Vagina (tissue), 2 donors: ENCODE measurements at regions not wholly inside any gene's neighbourhood (a gene's known extent, or its start where the extent isn't known, plus 50 kb on each side); places are given as distances from the start of the nearest gene placed in this dataset.

Experiments used
- CTCF ChIP-seq, 3 experiments: fragments of 450-650 bp in 2 of 3; fragments of 200-600 bp in 1 of 3; sonication (generic) in 1 of 3; IDR thresholded peaks; one replicate each; pipeline ENCODE4 v1.5.1; 2017 to 2019; ENCODE audit warnings: antibody characterized with exemption in 3 of 3, mild to moderate bottlenecking in 2 of 3, moderate library complexity in 2 of 3
- POLR2A ChIP-seq, 2 donors: fragments of 450-650 bp; IDR thresholded peaks; one replicate each; pipeline ENCODE4 v1.6.1; 2017; ENCODE audit warnings: antibody characterized with exemption in 2 of 2, mild to moderate bottlenecking in 2 of 2, moderate library complexity in 2 of 2

GRCh38 chrX:129043138-129043537 lies 480.2 kb downstream of the SMARCA1 start:
- TF ChIP-seq POLR2A (IDR thresholded peaks at IDR 0.05): no peak
- no peak for TF ChIP-seq CTCF (IDR thresholded peaks at IDR 0.05)
